Midbrain (tissue), 1 donor: ENCODE measurements at regions not wholly inside any gene's neighbourhood (a gene's known extent, or its start where the extent isn't known, plus 50 kb on each side); places are given as distances from the start of the nearest gene placed in this dataset.
"Not testable (repeated sequence)": the region's sequence is repeated elsewhere in the genome, so short reads cannot be mapped to it uniquely, and the experiment has no call there.

ENCODE experiments used
- DNase-seq: peaks from one replicate; lab custom pipeline; 2025; lab: John Stamatoyannopoulos, UW

GRCh38 chr15:89028036-89028435 lies 60.2 kb upstream of the ABHD2 start:
- DNase-seq = no peak

- DNase-seq = no peak
Measured at GRCh38 chr15:89030311-89030710, 57.9 kb upstream of the ABHD2 start.

- not testable (repeated sequence) for DNase-seq
Measured at GRCh38 chr15:89031637-89032285, 56.5 kb upstream of the ABHD2 start.

GRCh38 chr15:89034305-89034704 lies 54.0 kb upstream of the ABHD2 start:
- no peak for DNase-seq

- no peak for DNase-seq
Measured at GRCh38 chr15:89035150-89035549, 53.1 kb upstream of the ABHD2 start.

GRCh38 chr15:89035658-89036057 lies 52.6 kb upstream of the ABHD2 start:
- DNase-seq = no peak

GRCh38 chr15:89038146-89038545 lies 50.1 kb upstream of the ABHD2 start:
- DNase-seq = no peak
